NAMALWA (cell line): ENCODE measurements at regions not wholly inside any gene's neighbourhood (a gene's known extent, or its start where the extent isn't known, plus 50 kb on each side); places are given as distances from the start of the nearest gene placed in this dataset.
A peak's percentile ranks its signal among the peaks of the same experiment; 100 is the strongest.

Experiments used
- DNase-seq: peaks from one replicate; pipeline ENCODE4 v3.0.0-alpha.2; 2015; ENCODE audit warnings: low spot score

DNA sequence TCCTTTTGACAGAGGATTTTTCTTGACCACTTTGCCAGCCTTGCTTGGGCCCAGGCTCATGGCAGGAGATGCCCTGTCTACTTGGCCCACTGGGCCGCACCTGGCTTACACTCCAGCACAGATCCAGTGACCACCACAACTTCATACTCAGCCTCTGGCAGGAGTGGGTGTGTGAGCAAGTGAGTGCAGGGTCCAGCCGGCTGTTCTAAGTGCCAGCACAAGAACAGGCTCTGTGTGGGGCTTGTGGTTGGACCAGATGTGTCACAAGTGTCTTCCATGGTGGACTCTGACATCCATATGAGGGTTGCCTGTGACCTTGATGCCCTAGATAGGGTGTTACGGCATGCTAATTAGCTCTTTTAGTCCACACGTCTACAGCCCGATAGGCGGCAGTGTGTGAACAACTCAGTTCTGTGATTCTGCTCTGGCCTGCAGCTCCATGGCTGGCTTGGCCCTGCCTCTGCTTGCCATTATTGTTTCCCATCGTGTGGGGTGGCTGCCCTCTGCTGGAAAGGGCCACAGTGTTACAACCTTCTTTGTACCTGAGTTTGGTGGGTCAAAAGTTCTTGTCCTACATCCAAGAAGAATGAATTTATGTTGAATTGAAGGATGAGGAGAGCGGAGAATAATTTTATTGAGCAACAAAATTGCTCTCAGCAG is 1089.1 kb downstream of the SLC6A15 start:
- peak; percentile 89 for DNase-seq

GRCh38 chr12:83821967-83822366 is 1090.6 kb downstream of the SLC6A15 start:
- no peak for DNase-seq

- DNase-seq = no peak
Observed at GRCh38 chr12:83818881-83819280, 1093.7 kb downstream of the SLC6A15 start.

GRCh38 chr12:83817730-83818129 is 1094.9 kb downstream of the SLC6A15 start:
- DNase-seq = no peak

GRCh38 chr12:83808591-83808990 is 1104.0 kb downstream of the SLC6A15 start:
- no peak for DNase-seq

DNA sequence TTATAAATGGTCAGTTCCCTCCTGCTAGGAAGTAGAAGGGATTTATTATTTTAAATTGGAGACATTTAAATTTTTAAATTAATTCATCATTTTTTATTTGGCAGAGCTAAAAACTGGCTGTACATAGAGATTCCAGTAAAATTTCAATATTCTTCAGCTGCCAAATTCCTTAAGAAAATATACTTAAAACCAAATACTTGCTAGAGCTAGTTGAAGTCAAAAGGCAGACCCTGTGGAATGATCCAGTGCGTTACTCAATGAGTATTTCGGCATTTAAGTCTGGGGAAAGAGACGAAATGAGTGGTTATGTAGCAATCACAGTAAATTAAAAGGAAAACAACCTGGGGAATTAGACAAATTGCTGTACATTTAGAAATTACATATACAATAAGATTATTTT is 1104.7 kb downstream of the SLC6A15 start:
- no peak for DNase-seq

DNA sequence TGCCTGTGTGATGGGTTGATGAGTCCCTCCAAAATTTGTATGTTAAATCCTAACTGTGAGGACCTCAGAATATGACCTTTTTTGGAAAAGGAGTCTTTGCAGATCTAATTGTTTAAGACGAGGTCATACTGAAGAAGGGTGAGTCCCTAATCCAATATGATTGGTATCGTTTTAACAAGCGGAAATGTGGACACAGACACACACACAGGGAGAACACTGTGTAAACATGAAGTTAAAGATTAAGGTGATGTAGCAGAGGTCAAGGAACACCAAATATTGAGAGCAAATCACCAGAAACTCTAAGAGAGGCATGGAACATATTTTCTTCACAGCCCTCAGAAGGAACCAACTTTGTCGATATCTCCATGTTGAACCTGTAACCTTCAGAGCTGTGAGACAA is 1106.7 kb downstream of the SLC6A15 start:
- no peak for DNase-seq

DNA sequence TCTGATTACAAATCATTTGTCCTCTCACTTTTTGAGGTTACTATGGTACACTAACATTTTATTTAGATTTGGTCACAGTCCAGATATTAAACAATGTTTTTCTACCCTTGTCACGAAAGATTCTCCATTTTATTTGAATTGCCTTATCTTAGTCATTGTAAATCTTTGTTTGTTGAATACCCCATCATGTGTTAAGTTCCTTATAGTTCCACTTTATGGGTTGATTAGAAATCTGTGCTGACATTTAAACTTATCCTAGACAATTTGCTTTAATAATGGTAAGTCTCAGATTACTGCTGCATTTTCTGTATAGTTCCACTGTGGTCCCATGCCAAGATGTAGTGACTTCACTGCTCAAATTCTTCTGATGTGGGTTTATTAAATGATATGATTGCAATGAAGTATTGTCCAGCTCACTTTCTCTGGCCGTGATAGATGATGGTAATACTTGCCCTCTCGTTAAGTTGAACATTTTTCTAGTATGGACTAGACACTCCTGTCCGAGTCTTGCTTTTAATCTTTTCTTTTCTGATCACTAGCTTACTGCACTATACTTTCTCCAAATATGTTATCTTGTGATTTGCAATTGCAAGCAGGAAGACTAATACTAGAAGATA is 1107.3 kb downstream of the SLC6A15 start:
- no peak for DNase-seq

GRCh38 chr12:83801972-83802371 is 1110.6 kb downstream of the SLC6A15 start:
- peak; percentile 9 for DNase-seq

DNA sequence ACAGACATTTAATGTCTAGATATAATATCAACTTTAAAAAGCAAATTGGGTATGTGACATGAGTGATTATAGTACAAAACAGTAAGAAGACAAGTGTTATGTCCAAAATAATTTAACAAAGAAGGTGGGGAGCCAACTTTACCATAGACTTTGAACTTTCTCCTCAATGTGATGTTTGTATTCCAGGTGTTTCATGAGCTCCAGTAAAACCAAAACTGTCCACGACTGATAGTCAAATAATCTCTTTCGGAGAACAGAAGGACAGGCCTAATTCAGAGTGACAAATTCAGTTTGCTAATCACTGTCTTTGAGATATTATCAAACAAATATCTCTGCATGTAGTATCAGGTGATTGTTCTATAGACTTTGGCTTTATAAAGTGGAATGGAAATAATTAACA is 1112.6 kb downstream of the SLC6A15 start:
- no peak for DNase-seq

DNA sequence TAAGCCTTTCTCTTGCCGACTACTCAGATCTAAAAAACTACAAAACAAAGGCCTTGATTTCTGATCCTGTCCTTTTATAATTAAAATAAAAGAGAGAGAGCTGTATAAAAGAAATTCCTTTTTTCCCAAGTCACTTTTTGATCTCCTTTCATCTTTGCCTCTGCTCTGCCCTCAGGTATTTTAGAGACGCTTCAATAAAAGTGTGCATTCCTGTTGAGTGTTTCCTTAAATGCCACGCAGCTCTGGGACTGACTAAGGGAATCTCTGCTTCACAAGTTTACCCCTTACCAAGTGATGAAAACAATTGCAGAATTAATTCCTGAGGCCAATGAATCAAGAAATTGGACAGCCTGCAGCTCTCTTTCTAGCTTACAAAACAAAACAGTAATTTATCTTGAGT is 1109.8 kb downstream of the TMTC2 start:
- no peak for DNase-seq

GRCh38 chr12:83793616-83794015 is 1106.9 kb downstream of the TMTC2 start:
- DNase-seq = no peak

GRCh38 chr12:83784298-83784890 is 1097.7 kb downstream of the TMTC2 start:
- no peak for DNase-seq

GRCh38 chr12:83779526-83779925 is 1092.8 kb downstream of the TMTC2 start:
- no peak for DNase-seq

DNA sequence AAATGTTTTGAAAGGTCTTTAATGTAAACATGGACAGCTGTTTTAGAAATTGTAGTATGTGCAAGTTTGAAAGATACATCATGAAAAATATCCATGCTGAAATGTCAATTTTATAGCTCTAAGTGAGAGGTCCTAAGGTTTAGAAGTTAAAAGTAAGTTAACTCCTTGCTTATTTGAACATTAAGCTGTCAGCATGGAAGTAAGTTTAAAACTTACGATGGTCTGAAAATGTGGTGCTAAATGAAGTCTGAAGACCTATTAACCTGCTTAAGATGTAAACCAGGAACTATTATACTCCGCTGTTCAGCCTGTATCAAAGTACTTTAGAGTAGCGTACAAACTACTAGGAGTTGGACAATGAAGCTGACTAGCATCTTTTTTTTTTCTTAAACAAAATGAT is 1082.4 kb downstream of the TMTC2 start:
- DNase-seq = no peak

- no peak for DNase-seq
Observed at GRCh38 chr12:83767723-83768122, 1081.0 kb downstream of the TMTC2 start.

- no peak for DNase-seq
Observed at GRCh38 chr12:83763425-83763824, 1076.7 kb downstream of the TMTC2 start.

DNA sequence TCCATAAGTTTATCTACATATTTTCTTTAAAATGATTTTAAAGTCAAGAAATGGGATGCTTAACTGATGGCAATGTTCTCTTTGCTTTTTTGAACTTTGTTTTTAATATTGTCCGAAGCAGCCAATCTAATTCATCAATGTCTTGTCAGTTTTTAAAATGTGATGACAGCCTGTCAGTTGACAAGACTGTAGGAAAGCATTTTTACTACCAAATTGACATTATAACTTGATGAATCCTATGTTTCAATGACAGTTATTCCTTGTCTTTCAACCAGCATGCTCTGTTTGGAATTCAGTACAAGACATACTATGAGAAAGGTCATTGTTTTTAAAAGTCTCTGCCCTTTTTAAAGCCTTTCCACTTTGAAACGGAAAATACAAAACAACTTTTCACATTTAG is 1073.2 kb downstream of the TMTC2 start:
- DNase-seq = no peak

DNA sequence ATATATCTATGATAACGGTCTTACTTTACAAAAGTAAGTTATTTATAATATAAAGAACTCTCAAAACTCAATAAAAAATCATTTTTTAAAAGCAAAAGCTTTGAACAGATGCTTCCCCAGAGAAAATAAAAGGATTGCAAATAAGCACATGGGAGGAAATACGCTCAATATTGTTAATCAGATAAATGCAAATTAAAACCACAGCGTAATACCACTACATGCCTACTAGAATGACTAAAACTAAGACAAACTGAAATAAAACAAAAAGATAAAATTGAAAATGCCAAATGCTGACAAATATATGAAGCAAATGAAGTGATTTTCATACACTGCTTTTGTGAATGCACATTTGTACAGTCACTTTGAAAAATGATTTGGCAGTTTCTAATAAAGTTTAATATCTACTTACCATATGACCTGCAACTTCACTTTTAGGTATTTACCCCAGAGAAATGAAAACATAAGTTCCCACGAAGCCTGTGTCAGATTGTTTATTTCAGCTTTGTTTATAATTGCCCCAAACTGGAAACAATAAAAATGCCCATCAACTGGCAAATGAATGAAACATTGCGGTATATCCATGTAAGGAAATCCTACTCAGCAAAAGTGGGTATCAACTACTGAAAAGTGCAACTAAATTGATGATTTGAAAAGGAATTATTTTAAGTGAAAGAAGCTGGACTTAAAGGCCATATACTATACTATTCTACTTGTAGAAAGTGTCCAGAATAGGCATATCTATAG is 1072.4 kb downstream of the TMTC2 start:
- DNase-seq = no peak

- no peak for DNase-seq
Observed at GRCh38 chr12:83753904-83754303, 1067.2 kb downstream of the TMTC2 start.

- DNase-seq = no peak
Observed at GRCh38 chr12:83753205-83753604, 1066.5 kb downstream of the TMTC2 start.

- DNase-seq = no peak
Observed at GRCh38 chr12:83739607-83740006, 1052.9 kb downstream of the TMTC2 start.

DNA sequence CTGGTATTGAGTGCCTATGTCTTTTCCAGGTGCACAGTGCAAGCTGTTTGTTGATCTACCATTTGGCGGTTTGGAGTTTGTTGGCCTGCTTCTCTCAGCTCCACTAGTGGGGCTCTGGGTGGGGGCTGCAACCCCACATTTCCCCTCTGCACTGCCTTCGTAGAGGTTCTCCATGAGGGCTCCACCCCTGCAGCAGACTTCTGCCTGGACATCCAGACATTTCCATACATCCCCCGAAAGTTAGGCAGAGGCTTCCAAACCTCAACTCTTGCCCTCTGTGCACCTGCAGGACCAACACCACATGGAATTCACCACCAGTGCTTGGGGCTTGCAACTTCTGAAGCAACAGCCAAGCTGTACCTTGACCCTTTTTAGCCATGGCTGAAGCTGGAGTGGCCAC is 1024.1 kb downstream of the TMTC2 start:
- no peak for DNase-seq
